ENCODE measurements at regions not wholly inside any gene's neighbourhood (a gene's known extent, or its start where the extent isn't known, plus 50 kb on each side); places are given as distances from the start of the nearest gene placed in this dataset.

GRCh38 chr13:80508031-80508430, 167.1 kb upstream of the SPRY2 start:
- TF ChIP-seq, protein P1, sequence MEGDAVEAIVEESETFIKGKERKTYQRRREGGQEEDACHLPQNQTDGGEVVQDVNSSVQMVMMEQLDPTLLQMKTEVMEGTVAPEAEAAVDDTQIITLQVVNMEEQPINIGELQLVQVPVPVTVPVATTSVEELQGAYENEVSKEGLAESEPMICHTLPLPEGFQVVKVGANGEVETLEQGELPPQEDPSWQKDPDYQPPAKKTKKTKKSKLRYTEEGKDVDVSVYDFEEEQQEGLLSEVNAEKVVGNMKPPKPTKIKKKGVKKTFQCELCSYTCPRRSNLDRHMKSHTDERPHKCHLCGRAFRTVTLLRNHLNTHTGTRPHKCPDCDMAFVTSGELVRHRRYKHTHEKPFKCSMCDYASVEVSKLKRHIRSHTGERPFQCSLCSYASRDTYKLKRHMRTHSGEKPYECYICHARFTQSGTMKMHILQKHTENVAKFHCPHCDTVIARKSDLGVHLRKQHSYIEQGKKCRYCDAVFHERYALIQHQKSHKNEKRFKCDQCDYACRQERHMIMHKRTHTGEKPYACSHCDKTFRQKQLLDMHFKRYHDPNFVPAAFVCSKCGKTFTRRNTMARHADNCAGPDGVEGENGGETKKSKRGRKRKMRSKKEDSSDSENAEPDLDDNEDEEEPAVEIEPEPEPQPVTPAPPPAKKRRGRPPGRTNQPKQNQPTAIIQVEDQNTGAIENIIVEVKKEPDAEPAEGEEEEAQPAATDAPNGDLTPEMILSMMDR (tag by site-specific recombination; IDR thresholded peaks at IDR 0.05), result no peak
- TF ChIP-seq ELK4 (IDR thresholded peaks at IDR 0.05; ENCODE audit: borderline replicate concordance, low read depth, low read length) (no peak), MEIS1 (CRISPR knock-in tag; IDR thresholded peaks at IDR 0.05; ENCODE audit: borderline replicate concordance) (no peak), GLIS2 (tag by site-specific recombination; IDR thresholded peaks at IDR 0.05) (no peak)
